Ishikawa (cell line): ENCODE measurements at regions not wholly inside any gene's neighbourhood (a gene's known extent, or its start where the extent isn't known, plus 50 kb on each side); places are given as distances from the start of the nearest gene placed in this dataset.

Experiments used
- CEBPB ChIP-seq: IDR thresholded peaks from 2 replicates; pipeline ENCODE4 v1.6.1; 2012
- CREB1 ChIP-seq: IDR thresholded peaks from 2 replicates; pipeline ENCODE4 v1.6.1; 2012; ENCODE audit warnings: low read depth
- EGR1 ChIP-seq: IDR thresholded peaks from 2 replicates; pipeline ENCODE4 v1.6.1; 2012
- EP300 ChIP-seq: IDR thresholded peaks from 2 replicates; pipeline ENCODE4 v1.6.1; 2012; ENCODE audit warnings: borderline replicate concordance
- FOXM1 ChIP-seq: IDR thresholded peaks from 2 replicates; pipeline ENCODE4 v1.6.1; 2012; ENCODE audit warnings: low read depth, borderline replicate concordance
- MAX ChIP-seq: IDR thresholded peaks from 2 replicates; pipeline ENCODE4 v1.6.1; 2012
- NFIC ChIP-seq: IDR thresholded peaks from 2 replicates; pipeline ENCODE4 v1.6.1; 2012
- RAD21 ChIP-seq: IDR thresholded peaks from 2 replicates; pipeline ENCODE4 v1.6.1; 2012; ENCODE audit warnings: low read depth
- REST ChIP-seq: IDR thresholded peaks from 2 replicates; pipeline ENCODE4 v1.6.1; 2012; ENCODE audit warnings: low read depth, mild to moderate bottlenecking
- TAF1 ChIP-seq: IDR thresholded peaks from 2 replicates; pipeline ENCODE4 v1.6.1; 2012; ENCODE audit warnings: low read depth, mild to moderate bottlenecking
- TCF12 ChIP-seq: IDR thresholded peaks from 2 replicates; pipeline ENCODE4 v1.6.1; 2012; ENCODE audit warnings: low read depth
- TEAD4 ChIP-seq: IDR thresholded peaks from 2 replicates; pipeline ENCODE4 v1.6.1; 2012
- USF1 ChIP-seq: IDR thresholded peaks from 2 replicates; pipeline ENCODE4 v1.6.1; 2012
- YY1 ChIP-seq: IDR thresholded peaks from 2 replicates; pipeline ENCODE4 v1.6.1; 2012; ENCODE audit warnings: low read depth
- ZBTB7A ChIP-seq: IDR thresholded peaks from 2 replicates; pipeline ENCODE4 v1.6.1; 2012; ENCODE audit warnings: low read depth

- no peak for TF ChIP-seq TAF1
- no peak for TF ChIP-seq USF1
- no peak for TF ChIP-seq MAX
- TF ChIP-seq EP300: no peak
- TF ChIP-seq REST: no peak
- TF ChIP-seq FOXM1: no peak
- no peak for TF ChIP-seq RAD21
Measured at GRCh38 chr1:201646411-201647022, 107.6 kb downstream of the NAV1 start.

- TF ChIP-seq NFIC: no peak
- no peak for TF ChIP-seq EP300
- TF ChIP-seq TCF12: no peak
- TF ChIP-seq REST: no peak
- TF ChIP-seq CEBPB: no peak
- TF ChIP-seq CREB1: no peak
- no peak for TF ChIP-seq MAX
- TF ChIP-seq FOXM1: no peak
Measured at GRCh38 chr1:201647094-201647493, 108.2 kb downstream of the NAV1 start.

GRCh38 chr1:201647722-201648065 lies 108.8 kb downstream of the NAV1 start:
- no peak for TF ChIP-seq CEBPB
- no peak for TF ChIP-seq TCF12
- TF ChIP-seq USF1: no peak
- no peak for TF ChIP-seq REST
- TF ChIP-seq TAF1: no peak
- TF ChIP-seq TEAD4: no peak
- no peak for TF ChIP-seq EP300
- TF ChIP-seq NFIC: no peak
- no peak for TF ChIP-seq ZBTB7A
- no peak for TF ChIP-seq YY1
- no peak for TF ChIP-seq RAD21
- TF ChIP-seq EGR1: no peak
- no peak for TF ChIP-seq MAX

- TF ChIP-seq MAX (peak; percentile 85), EGR1 (no peak), EP300 (no peak), USF1 (no peak), CEBPB (no peak)
Measured at GRCh38 chr1:201648066-201648906, 109.4 kb downstream of the NAV1 start.
